ENCODE measurements at regions not wholly inside any gene's neighbourhood (a gene's known extent, or its start where the extent isn't known, plus 50 kb on each side); places are given as distances from the start of the nearest gene placed in this dataset.

GRCh38 chr21:38712664-38713063 lies 93.1 kb upstream of the ETS2 start:
- no peak for TF ChIP-seq CTCF (IDR thresholded peaks at IDR 0.05; ENCODE audit: insufficient read depth, low read length)
- no peak for TF ChIP-seq POLR2AphosphoS5 (IDR thresholded peaks at IDR 0.05; ENCODE audit: low read depth)
- TF ChIP-seq GABPA (IDR thresholded peaks at IDR 0.05; ENCODE audit: low read depth), result no peak
- no peak for TF ChIP-seq REST (IDR thresholded peaks at IDR 0.05; ENCODE audit: insufficient replicate concordance, low read depth)
- TF ChIP-seq SPI1 (IDR thresholded peaks at IDR 0.05; ENCODE audit: borderline replicate concordance, low read depth), result no peak
